ENCODE measurements at regions not wholly inside any gene's neighbourhood (a gene's known extent, or its start where the extent isn't known, plus 50 kb on each side); places are given as distances from the start of the nearest gene placed in this dataset.
"Not testable (repeated sequence)": the region's sequence is repeated elsewhere in the genome, so short reads cannot be mapped to it uniquely, and the experiment has no call there.

- Mint-ChIP-seq H3K4me1 (no peaks in the 10 kb centered on the region), H3K27me3 (no peaks in the 10 kb centered on the region), H3K4me3 (no peak overlapping the region), H3K27ac (no peak overlapping the region), H3K36me3 (ENCODE audit: low read depth) (no peaks in the 10 kb centered on the region)
- no peak for DNase-seq
- ATAC-seq: no peak
- H3K9me3 ChIP-seq (ENCODE audit: control insufficient read depth, low read length, poor library complexity, severe bottlenecking): no peaks in the 10 kb centered on the region
These were observed 847.2 kb downstream of the PLOD2 start for GRCh38 chr3:145313751-145314150.

GRCh38 chr3:145316253-145316652 lies 844.7 kb downstream of the PLOD2 start:
- H3K36me3 Mint-ChIP-seq (ENCODE audit: low read depth); H3K4me3 Mint-ChIP-seq; DNase-seq; ATAC-seq; H3K27me3 Mint-ChIP-seq; H3K27ac Mint-ChIP-seq; H3K4me1 Mint-ChIP-seq; H3K9me3 ChIP-seq (ENCODE audit: control insufficient read depth, low read length, poor library complexity, severe bottlenecking): not testable (repeated sequence)

GRCh38 chr3:145326666-145327065 lies 834.3 kb downstream of the PLOD2 start:
- H3K9me3 ChIP-seq (ENCODE audit: control insufficient read depth, low read length, poor library complexity, severe bottlenecking): no peaks in the 10 kb centered on the region
- ATAC-seq (no peak), DNase-seq (no peak)
- H3K36me3 Mint-ChIP-seq (ENCODE audit: low read depth): no peaks in the 10 kb centered on the region
- no peaks in the 10 kb centered on the region for H3K27me3 Mint-ChIP-seq
- H3K27ac Mint-ChIP-seq: no peak overlapping the region
- no peaks in the 10 kb centered on the region for H3K4me1 Mint-ChIP-seq
- H3K4me3 Mint-ChIP-seq: no peak overlapping the region

- H3K4me3 Mint-ChIP-seq; DNase-seq; H3K36me3 Mint-ChIP-seq (ENCODE audit: low read depth); H3K27me3 Mint-ChIP-seq; H3K9me3 ChIP-seq (ENCODE audit: control insufficient read depth, low read length, poor library complexity, severe bottlenecking); H3K27ac Mint-ChIP-seq; ATAC-seq; H3K4me1 Mint-ChIP-seq: not testable (repeated sequence)
These were observed 827.6 kb downstream of the PLOD2 start for GRCh38 chr3:145333427-145333826.

- Mint-ChIP-seq H3K4me1 (no peaks in the 10 kb centered on the region), H3K27me3 (no peaks in the 10 kb centered on the region), H3K36me3 (ENCODE audit: low read depth) (no peaks in the 10 kb centered on the region), H3K4me3 (no peak overlapping the region), H3K27ac (no peak overlapping the region)
- DNase-seq (no peak), ATAC-seq (no peak)
- H3K9me3 ChIP-seq (ENCODE audit: control insufficient read depth, low read length, poor library complexity, severe bottlenecking): no peaks in the 10 kb centered on the region
These were observed 827.1 kb downstream of the PLOD2 start for GRCh38 chr3:145333931-145334330.

- Mint-ChIP-seq H3K4me3 (no peak overlapping the region), H3K27me3 (no peaks in the 10 kb centered on the region), H3K27ac (no peak overlapping the region), H3K36me3 (ENCODE audit: low read depth) (no peaks in the 10 kb centered on the region), H3K4me1 (no peaks in the 10 kb centered on the region)
- no peaks in the 10 kb centered on the region for H3K9me3 ChIP-seq (ENCODE audit: control insufficient read depth, low read length, poor library complexity, severe bottlenecking)
- DNase-seq (no peak), ATAC-seq (no peak)
These were observed 805.8 kb downstream of the PLOD2 start for GRCh38 chr3:145355206-145355605.

- Mint-ChIP-seq H3K27me3 (no peaks in the 10 kb centered on the region), H3K27ac (no peak overlapping the region), H3K4me1 (no peaks in the 10 kb centered on the region), H3K36me3 (ENCODE audit: low read depth) (no peaks in the 10 kb centered on the region), H3K4me3 (no peak overlapping the region)
- DNase-seq: no peak
- no peak for ATAC-seq
- H3K9me3 ChIP-seq (ENCODE audit: control insufficient read depth, low read length, poor library complexity, severe bottlenecking): no peaks in the 10 kb centered on the region
These were observed 803.5 kb downstream of the PLOD2 start for GRCh38 chr3:145357453-145357852.

- no peaks in the 10 kb centered on the region for H3K36me3 Mint-ChIP-seq (ENCODE audit: low read depth)
- no peak overlapping the region for H3K4me3 Mint-ChIP-seq
- H3K9me3 ChIP-seq (ENCODE audit: control insufficient read depth, low read length, poor library complexity, severe bottlenecking): no peaks in the 10 kb centered on the region
- ATAC-seq: no peak
- H3K27me3 Mint-ChIP-seq: no peaks in the 10 kb centered on the region
- no peaks in the 10 kb centered on the region for H3K4me1 Mint-ChIP-seq
- DNase-seq: no peak
- no peak overlapping the region for H3K27ac Mint-ChIP-seq
These were observed 801.9 kb downstream of the PLOD2 start for GRCh38 chr3:145359040-145359439.

- H3K9me3 ChIP-seq (ENCODE audit: control insufficient read depth, low read length, poor library complexity, severe bottlenecking): no peaks in the 10 kb centered on the region
- ATAC-seq (no peak), DNase-seq (no peak)
- H3K4me3 Mint-ChIP-seq: no peak overlapping the region
- no peak overlapping the region for H3K27ac Mint-ChIP-seq
- no peaks in the 10 kb centered on the region for H3K4me1 Mint-ChIP-seq
- H3K27me3 Mint-ChIP-seq: no peaks in the 10 kb centered on the region
- H3K36me3 Mint-ChIP-seq (ENCODE audit: low read depth): no peaks in the 10 kb centered on the region
These were observed 792.2 kb downstream of the PLOD2 start for GRCh38 chr3:145368748-145369147.

GRCh38 chr3:145370870-145371269 lies 790.1 kb downstream of the PLOD2 start:
- ATAC-seq (no peak), DNase-seq (no peak)
- H3K9me3 ChIP-seq (ENCODE audit: control insufficient read depth, low read length, poor library complexity, severe bottlenecking): no peaks in the 10 kb centered on the region
- Mint-ChIP-seq H3K4me3 (no peak overlapping the region), H3K36me3 (ENCODE audit: low read depth) (no peaks in the 10 kb centered on the region), H3K4me1 (no peaks in the 10 kb centered on the region), H3K27ac (no peak overlapping the region), H3K27me3 (no peaks in the 10 kb centered on the region)

- no peak for ATAC-seq
- Mint-ChIP-seq H3K4me3 (no peak overlapping the region), H3K4me1 (no peaks in the 10 kb centered on the region), H3K27me3 (no peaks in the 10 kb centered on the region), H3K27ac (no peak overlapping the region), H3K36me3 (ENCODE audit: low read depth) (no peaks in the 10 kb centered on the region)
- no peak for DNase-seq
- no peaks in the 10 kb centered on the region for H3K9me3 ChIP-seq (ENCODE audit: control insufficient read depth, low read length, poor library complexity, severe bottlenecking)
These were observed 783.7 kb downstream of the PLOD2 start for GRCh38 chr3:145377301-145377700.

- Mint-ChIP-seq H3K4me1 (no peaks in the 10 kb centered on the region), H3K27me3 (no peaks in the 10 kb centered on the region), H3K4me3 (no peak overlapping the region), H3K36me3 (ENCODE audit: low read depth) (no peaks in the 10 kb centered on the region), H3K27ac (no peak overlapping the region)
- DNase-seq: no peak
- no peaks in the 10 kb centered on the region for H3K9me3 ChIP-seq (ENCODE audit: control insufficient read depth, low read length, poor library complexity, severe bottlenecking)
- no peak for ATAC-seq
These were observed 777.6 kb downstream of the PLOD2 start for GRCh38 chr3:145383416-145383815.

- Mint-ChIP-seq H3K4me1 (no peaks in the 10 kb centered on the region), H3K4me3 (no peak overlapping the region), H3K36me3 (ENCODE audit: low read depth) (no peaks in the 10 kb centered on the region), H3K27ac (no peak overlapping the region), H3K27me3 (no peaks in the 10 kb centered on the region)
- no peaks in the 10 kb centered on the region for H3K9me3 ChIP-seq (ENCODE audit: control insufficient read depth, low read length, poor library complexity, severe bottlenecking)
- ATAC-seq (no peak), DNase-seq (no peak)
These were observed 776.7 kb downstream of the PLOD2 start for GRCh38 chr3:145384307-145384706.

GRCh38 chr3:145387211-145387610 lies 773.8 kb downstream of the PLOD2 start:
- no peaks in the 10 kb centered on the region for H3K9me3 ChIP-seq (ENCODE audit: control insufficient read depth, low read length, poor library complexity, severe bottlenecking)
- no peak for DNase-seq
- H3K27ac Mint-ChIP-seq: no peak overlapping the region
- no peaks in the 10 kb centered on the region for H3K36me3 Mint-ChIP-seq (ENCODE audit: low read depth)
- H3K27me3 Mint-ChIP-seq: no peaks in the 10 kb centered on the region
- H3K4me3 Mint-ChIP-seq: no peak overlapping the region
- no peak for ATAC-seq
- no peaks in the 10 kb centered on the region for H3K4me1 Mint-ChIP-seq

- ATAC-seq (no peak), DNase-seq (no peak)
- Mint-ChIP-seq H3K36me3 (ENCODE audit: low read depth) (no peaks in the 10 kb centered on the region), H3K27ac (no peak overlapping the region), H3K4me3 (no peak overlapping the region), H3K4me1 (no peaks in the 10 kb centered on the region), H3K27me3 (no peaks in the 10 kb centered on the region)
- H3K9me3 ChIP-seq (ENCODE audit: control insufficient read depth, low read length, poor library complexity, severe bottlenecking): no peaks in the 10 kb centered on the region
These were observed 765.6 kb downstream of the PLOD2 start for GRCh38 chr3:145395421-145395820.

All from T-helper 17 cell (primary cell).